ENCODE measurements at regions not wholly inside any gene's neighbourhood (a gene's known extent, or its start where the extent isn't known, plus 50 kb on each side); places are given as distances from the start of the nearest gene placed in this dataset.

DNA sequence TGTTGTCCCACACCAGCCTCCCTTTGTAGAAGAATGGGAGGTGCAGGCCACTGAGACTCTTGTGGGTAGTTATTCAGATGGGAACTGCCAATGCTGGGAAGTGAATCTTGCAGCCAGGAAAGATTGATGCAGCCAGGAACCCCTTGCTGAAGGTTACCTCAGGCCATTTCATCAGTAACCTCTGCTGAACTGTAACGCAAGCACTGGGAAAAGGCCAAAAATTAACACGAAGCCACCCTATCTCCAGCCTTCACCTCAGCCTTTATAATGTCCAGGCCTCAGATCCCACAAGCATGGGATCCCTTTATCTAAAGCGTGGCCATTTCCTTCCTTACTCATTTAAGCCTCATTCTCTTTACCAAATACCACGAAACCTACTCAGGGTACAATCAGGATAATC lies 211.1 kb downstream of the SPTSSA start:
- no peaks in the 10 kb centered on the region for H3K36me3 Mint-ChIP-seq (ENCODE audit: low read depth, unreplicated experiment)
- H3K9me3 Mint-ChIP-seq (ENCODE audit: unreplicated experiment): no peaks in the 10 kb centered on the region
- no peak overlapping the region for H3K4me3 Mint-ChIP-seq (ENCODE audit: unreplicated experiment)
- TF ChIP-seq, protein P1, sequence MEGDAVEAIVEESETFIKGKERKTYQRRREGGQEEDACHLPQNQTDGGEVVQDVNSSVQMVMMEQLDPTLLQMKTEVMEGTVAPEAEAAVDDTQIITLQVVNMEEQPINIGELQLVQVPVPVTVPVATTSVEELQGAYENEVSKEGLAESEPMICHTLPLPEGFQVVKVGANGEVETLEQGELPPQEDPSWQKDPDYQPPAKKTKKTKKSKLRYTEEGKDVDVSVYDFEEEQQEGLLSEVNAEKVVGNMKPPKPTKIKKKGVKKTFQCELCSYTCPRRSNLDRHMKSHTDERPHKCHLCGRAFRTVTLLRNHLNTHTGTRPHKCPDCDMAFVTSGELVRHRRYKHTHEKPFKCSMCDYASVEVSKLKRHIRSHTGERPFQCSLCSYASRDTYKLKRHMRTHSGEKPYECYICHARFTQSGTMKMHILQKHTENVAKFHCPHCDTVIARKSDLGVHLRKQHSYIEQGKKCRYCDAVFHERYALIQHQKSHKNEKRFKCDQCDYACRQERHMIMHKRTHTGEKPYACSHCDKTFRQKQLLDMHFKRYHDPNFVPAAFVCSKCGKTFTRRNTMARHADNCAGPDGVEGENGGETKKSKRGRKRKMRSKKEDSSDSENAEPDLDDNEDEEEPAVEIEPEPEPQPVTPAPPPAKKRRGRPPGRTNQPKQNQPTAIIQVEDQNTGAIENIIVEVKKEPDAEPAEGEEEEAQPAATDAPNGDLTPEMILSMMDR (IDR thresholded peaks at IDR 0.05; ENCODE audit: unreplicated experiment): no peak
- H3K27ac Mint-ChIP-seq (ENCODE audit: unreplicated experiment): no peak overlapping the region
- H3K27me3 Mint-ChIP-seq (ENCODE audit: unreplicated experiment): no peaks in the 10 kb centered on the region
- DNase-seq (ENCODE audit: low spot score): no peak
- peaks cover 11% of the 10 kb centered on the region for H3K4me1 Mint-ChIP-seq (ENCODE audit: unreplicated experiment)

DNA sequence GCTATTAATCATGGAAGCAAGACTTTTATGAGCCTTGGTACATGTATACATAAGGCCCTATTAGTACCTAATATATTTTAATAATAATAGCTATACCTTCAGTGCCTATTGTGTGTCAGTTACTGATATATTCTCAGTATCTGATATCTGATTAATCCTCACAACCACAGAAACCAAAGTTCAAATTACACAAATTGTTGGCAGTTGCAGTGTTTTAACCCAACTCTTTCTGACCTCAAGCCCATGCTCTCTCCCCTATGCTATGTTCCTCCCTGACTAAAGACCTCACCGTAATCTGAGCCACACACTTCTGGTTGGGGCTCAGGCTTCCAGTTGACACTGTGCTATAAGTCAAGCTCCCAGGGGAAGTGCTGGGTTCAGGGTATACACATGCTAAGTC lies 214.4 kb downstream of the SPTSSA start:
- H3K9me3 Mint-ChIP-seq (ENCODE audit: unreplicated experiment): no peaks in the 10 kb centered on the region
- H3K27me3 Mint-ChIP-seq (ENCODE audit: unreplicated experiment): no peaks in the 10 kb centered on the region
- no peak overlapping the region for H3K4me3 Mint-ChIP-seq (ENCODE audit: unreplicated experiment)
- peaks cover 11% of the 10 kb centered on the region for H3K4me1 Mint-ChIP-seq (ENCODE audit: unreplicated experiment)
- no peak overlapping the region for H3K27ac Mint-ChIP-seq (ENCODE audit: unreplicated experiment)
- H3K36me3 Mint-ChIP-seq (ENCODE audit: low read depth, unreplicated experiment): no peaks in the 10 kb centered on the region
- TF ChIP-seq, protein P1 (IDR thresholded peaks at IDR 0.05; ENCODE audit: unreplicated experiment): no peak
- DNase-seq (ENCODE audit: low spot score): no peak

DNA sequence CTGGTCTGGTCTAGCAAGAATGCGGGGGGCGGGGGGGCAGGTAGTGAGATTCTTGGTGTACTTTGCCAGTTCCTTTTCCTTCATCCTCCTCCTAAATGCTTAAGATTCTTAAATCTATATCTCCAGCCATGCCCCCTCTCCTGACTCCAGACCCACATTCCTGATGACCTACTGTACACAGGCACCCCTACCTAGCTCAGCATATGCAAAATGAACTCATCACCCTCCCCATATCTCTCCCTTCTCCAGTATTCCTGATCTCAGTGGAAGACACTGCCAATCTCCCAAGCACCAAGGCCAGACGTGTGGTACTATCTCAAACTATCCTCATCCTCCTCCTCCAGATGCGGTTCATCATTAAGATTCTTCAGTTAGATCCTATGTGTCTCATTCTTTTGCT lies 215.8 kb downstream of the SPTSSA start:
- Mint-ChIP-seq H3K4me1 (ENCODE audit: unreplicated experiment) (peaks cover 2% of the 10 kb centered on the region), H3K27me3 (ENCODE audit: unreplicated experiment) (peaks cover 1% of the 10 kb centered on the region), H3K9me3 (ENCODE audit: unreplicated experiment) (no peaks in the 10 kb centered on the region), H3K4me3 (ENCODE audit: unreplicated experiment) (no peak overlapping the region), H3K27ac (ENCODE audit: unreplicated experiment) (no peak overlapping the region), H3K36me3 (ENCODE audit: low read depth, unreplicated experiment) (no peaks in the 10 kb centered on the region)
- no peak for DNase-seq (ENCODE audit: low spot score)
- TF ChIP-seq, protein P1 (IDR thresholded peaks at IDR 0.05; ENCODE audit: unreplicated experiment): no peak

DNA sequence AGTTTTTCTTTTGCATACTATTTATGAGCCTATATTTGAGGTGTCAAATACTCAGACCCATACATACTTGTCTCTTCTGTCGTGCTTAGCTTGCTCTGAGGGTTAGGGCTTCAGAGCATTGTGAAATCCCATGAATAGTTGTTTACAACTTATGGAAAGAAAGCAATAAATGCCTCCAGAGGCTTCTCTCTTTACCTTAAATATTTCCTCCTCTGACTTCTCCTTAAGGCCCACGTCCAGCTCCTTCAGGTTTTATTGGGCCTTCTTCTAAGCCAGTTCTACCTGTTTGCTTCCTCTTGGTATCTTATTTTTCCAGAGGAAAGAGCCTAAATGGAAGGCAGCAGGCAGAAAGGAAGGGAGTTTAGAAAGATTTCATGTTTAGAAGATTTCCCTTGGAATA lies 218.6 kb downstream of the SPTSSA start:
- Mint-ChIP-seq H3K9me3 (ENCODE audit: unreplicated experiment) (no peaks in the 10 kb centered on the region), H3K4me3 (ENCODE audit: unreplicated experiment) (no peak overlapping the region), H3K4me1 (ENCODE audit: unreplicated experiment) (no peaks in the 10 kb centered on the region), H3K27me3 (ENCODE audit: unreplicated experiment) (peaks cover 1% of the 10 kb centered on the region), H3K27ac (ENCODE audit: unreplicated experiment) (no peak overlapping the region), H3K36me3 (ENCODE audit: low read depth, unreplicated experiment) (no peaks in the 10 kb centered on the region)
- TF ChIP-seq, protein P1 (IDR thresholded peaks at IDR 0.05; ENCODE audit: unreplicated experiment): no peak
- DNase-seq (ENCODE audit: low spot score): no peak

DNA sequence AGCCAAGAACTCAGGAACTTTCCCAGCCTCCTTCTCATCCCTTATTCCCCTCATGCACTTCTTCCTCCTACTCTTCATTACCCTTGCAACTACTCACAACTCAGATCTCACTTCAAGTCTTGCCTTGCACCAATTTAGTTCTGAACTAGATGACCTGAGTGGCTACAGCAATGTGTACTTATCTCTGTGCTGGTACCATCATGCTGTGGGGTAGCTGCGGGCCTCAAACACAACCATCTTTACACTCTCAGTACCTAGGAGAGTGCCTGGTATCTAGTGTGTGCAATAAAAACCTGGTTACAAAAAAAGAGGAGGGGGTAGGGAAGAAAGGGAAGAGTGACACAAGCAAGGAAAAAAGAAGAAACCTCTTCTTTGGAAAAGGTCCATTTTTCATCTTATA lies 219.0 kb downstream of the SPTSSA start:
- DNase-seq (ENCODE audit: low spot score): no peak
- TF ChIP-seq, protein P1 (IDR thresholded peaks at IDR 0.05; ENCODE audit: unreplicated experiment): no peak
- no peaks in the 10 kb centered on the region for H3K4me1 Mint-ChIP-seq (ENCODE audit: unreplicated experiment)

More for the DNA sequence above, 219.0 kb downstream of the SPTSSA start:
- Mint-ChIP-seq H3K9me3 (ENCODE audit: unreplicated experiment) (no peaks in the 10 kb centered on the region), H3K27me3 (ENCODE audit: unreplicated experiment) (peaks cover 1% of the 10 kb centered on the region), H3K36me3 (ENCODE audit: low read depth, unreplicated experiment) (no peaks in the 10 kb centered on the region), H3K4me3 (ENCODE audit: unreplicated experiment) (no peak overlapping the region), H3K27ac (ENCODE audit: unreplicated experiment) (no peak overlapping the region)
